ENCODE measurements at regions not wholly inside any gene's neighbourhood (a gene's known extent, or its start where the extent isn't known, plus 50 kb on each side); places are given as distances from the start of the nearest gene placed in this dataset.

GRCh38 chr18:50458366-50458765, 83.5 kb downstream of the SKA1 start:
- no peak for TF ChIP-seq CEBPB (IDR thresholded peaks at IDR 0.05)
- TF ChIP-seq TAF1 (IDR thresholded peaks at IDR 0.05; ENCODE audit: low read depth), result no peak
- TF ChIP-seq MAX (IDR thresholded peaks at IDR 0.05), result no peak
